ENCODE measurements at regions not wholly inside any gene's neighbourhood (a gene's known extent, or its start where the extent isn't known, plus 50 kb on each side); places are given as distances from the start of the nearest gene placed in this dataset.
A peak's percentile ranks its signal among the peaks of the same experiment; 100 is the strongest.

DNA sequence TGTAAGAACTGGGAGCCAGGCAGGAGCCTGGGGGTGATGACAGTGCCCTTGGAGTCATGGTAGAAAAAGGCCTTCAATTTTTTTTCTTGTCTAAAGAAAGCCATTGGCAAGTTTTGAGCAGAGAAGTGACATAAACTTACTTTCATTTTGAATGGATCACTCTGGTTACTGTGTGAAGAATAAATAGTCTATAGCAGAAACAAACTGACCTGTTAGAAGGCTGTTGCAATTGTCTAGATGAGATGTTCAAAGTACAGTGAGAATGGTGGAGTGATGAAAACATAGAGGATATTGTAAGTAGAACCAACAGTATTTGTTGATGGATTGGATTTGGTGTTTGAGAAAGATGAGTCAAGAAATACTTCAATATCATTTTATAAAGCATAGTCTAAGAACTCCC, 439.9 kb downstream of the TBL1XR1 start:
- 0 out of 2 replicates have a peak, but pooled peaks have one; percentile 11 for TF ChIP-seq CEBPB (IDR thresholded peaks at IDR 0.05; ENCODE audit: borderline replicate concordance, low read depth, low read length)
- TF ChIP-seq FLYWCH1 (CRISPR knock-in tag; IDR thresholded peaks at IDR 0.05), result no peak
- no peak overlapping the region for H3K4me3 ChIP-seq (replicated peaks in 1 of 3; ENCODE audit: insufficient read depth in 1 of 3, low read depth in 2 of 3, low read length in 3 of 3)
- no peaks in the 10 kb centered on the region for H3K79me2 ChIP-seq (ENCODE audit: insufficient read depth, low read length)
- in situ Hi-C loops (cut with HindIII; ENCODE audit: extremely low pct_ligation_motif_present, low pct_unique_long_range_greater_than_20kb), result no loop called here
- POLR2A ChIA-PET, result no interaction called here
- no peaks in the 10 kb centered on the region for H3K9me3 ChIP-seq (ENCODE audit: low read length)
- FAIRE-seq (no peak), ATAC-seq (peak; percentile 52; the same call in 1 of the 3 replicates), DNase-seq (ENCODE audit: low spot score) (no peak)
- H3K4me2 ChIP-seq (ENCODE audit: low read depth, low read length), result no peak overlapping the region; the same call in 1 of the 2 replicates
- no peaks in the 10 kb centered on the region for H3K27me3 ChIP-seq (ENCODE audit: control insufficient read depth in 1 of 2, insufficient read depth in 2 of 2, low read length in 2 of 2)
- BruUV-seq (replicated peaks), result no TSS peak
- CTCF ChIA-PET (ENCODE audit: low intra/inter-chr PET ratio, low total read pairs), result no interaction called here
- H3K9ac ChIP-seq (ENCODE audit: insufficient read depth, low read depth, low read length), result no peak overlapping the region
- H3K36me3 ChIP-seq (replicated peaks in 1 of 2; ENCODE audit: control insufficient read depth in 1 of 2, insufficient read depth in 2 of 2, low read length in 2 of 2), result no peaks in the 10 kb centered on the region
- intact Hi-C loops (cut with micrococcal nuclease; ENCODE audit: unreplicated experiment), result no loop called here
- H3K27ac ChIP-seq (ENCODE audit: extremely low read length, insufficient read depth, low read length), result no peak overlapping the region
- no peaks in the 10 kb centered on the region for H3K4me1 ChIP-seq (ENCODE audit: insufficient read depth, low read length)
- H4K20me1 ChIP-seq (ENCODE audit: insufficient read depth, low read length), result no peaks in the 10 kb centered on the region
- no peak overlapping the region for H2AFZ ChIP-seq (ENCODE audit: low read length)

DNA sequence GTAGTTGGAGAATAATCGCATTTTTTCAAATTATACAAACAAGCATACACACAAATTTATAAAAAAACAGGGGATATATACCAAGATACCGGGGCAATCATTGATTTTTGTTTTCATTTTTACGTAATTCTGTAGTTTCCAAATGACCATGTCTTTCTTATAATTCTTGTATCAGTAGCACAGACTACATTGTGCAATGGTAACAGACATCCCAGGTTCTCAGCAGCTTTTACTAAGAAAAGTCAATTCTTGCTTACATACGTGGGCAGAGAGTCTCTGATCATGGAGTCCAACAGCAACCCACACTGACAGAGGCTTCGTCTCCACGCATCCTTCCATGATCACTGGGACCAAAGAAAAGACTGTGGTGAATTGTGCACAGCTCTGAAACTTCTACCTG, 441.3 kb downstream of the TBL1XR1 start:
- no peak for FAIRE-seq
- Histone ChIP-seq H3K27me3 (ENCODE audit: control insufficient read depth in 1 of 2, insufficient read depth in 2 of 2, low read length in 2 of 2) (no peaks in the 10 kb centered on the region), H3K9ac (ENCODE audit: insufficient read depth, low read depth, low read length) (no peak overlapping the region), H3K79me2 (ENCODE audit: insufficient read depth, low read length) (no peaks in the 10 kb centered on the region), H3K4me2 (ENCODE audit: low read depth, low read length) (no peak overlapping the region), H3K4me3 (replicated peaks in 1 of 3; ENCODE audit: insufficient read depth in 1 of 3, low read depth in 2 of 3, low read length in 3 of 3) (no peak overlapping the region), H4K20me1 (ENCODE audit: insufficient read depth, low read length) (no peaks in the 10 kb centered on the region), H2AFZ (ENCODE audit: low read length) (no peak overlapping the region), H3K4me1 (ENCODE audit: insufficient read depth, low read length) (no peaks in the 10 kb centered on the region), H3K9me3 (ENCODE audit: low read length) (no peaks in the 10 kb centered on the region), H3K36me3 (replicated peaks in 1 of 2; ENCODE audit: control insufficient read depth in 1 of 2, insufficient read depth in 2 of 2, low read length in 2 of 2) (no peaks in the 10 kb centered on the region), H3K27ac (ENCODE audit: extremely low read length, insufficient read depth, low read length) (no peak overlapping the region)
- in situ Hi-C loops (cut with HindIII; ENCODE audit: extremely low pct_ligation_motif_present, low pct_unique_long_range_greater_than_20kb) (no loop called here), intact Hi-C loops (cut with micrococcal nuclease; ENCODE audit: unreplicated experiment) (no loop called here)
- DNase-seq (ENCODE audit: low spot score), result no peak
- POLR2A ChIA-PET, result no interaction called here
- no TSS peak for BruUV-seq (replicated peaks)
- CTCF ChIA-PET (ENCODE audit: low intra/inter-chr PET ratio, low total read pairs), result no interaction called here
- WGBS (ENCODE audit: low lambda C conversion rate), result 31% methylated on average over 6 of the region's 6 CpGs
- TF ChIP-seq ZBTB3 (CRISPR knock-in tag; IDR thresholded peaks at IDR 0.05; ENCODE audit: borderline replicate concordance, low read depth), result no peak
- TF ChIP-seq, protein P1, sequence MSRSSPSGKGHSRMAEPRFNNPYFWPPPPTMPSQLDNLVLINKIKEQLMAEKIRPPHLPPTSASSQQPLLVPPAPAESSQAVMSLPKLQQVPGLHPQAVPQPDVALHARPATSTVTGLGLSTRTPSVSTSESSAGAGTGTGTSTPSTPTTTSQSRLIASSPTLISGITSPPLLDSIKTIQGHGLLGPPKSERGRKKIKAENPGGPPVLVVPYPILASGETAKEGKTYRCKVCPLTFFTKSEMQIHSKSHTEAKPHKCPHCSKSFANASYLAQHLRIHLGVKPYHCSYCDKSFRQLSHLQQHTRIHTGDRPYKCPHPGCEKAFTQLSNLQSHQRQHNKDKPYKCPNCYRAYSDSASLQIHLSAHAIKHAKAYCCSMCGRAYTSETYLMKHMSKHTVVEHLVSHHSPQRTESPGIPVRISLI (CRISPR knock-in tag; IDR thresholded peaks at IDR 0.05; ENCODE audit: borderline replicate concordance), result no peak
- TF ChIP-seq EP300 (IDR thresholded peaks at IDR 0.05; ENCODE audit: low read depth in 2 of 2, low read length in 2 of 2), result no peak
- TF ChIP-seq EP300 (CRISPR knock-in tag; IDR thresholded peaks at IDR 0.05; ENCODE audit: borderline replicate concordance), result no peak
- TF ChIP-seq, protein P2, sequence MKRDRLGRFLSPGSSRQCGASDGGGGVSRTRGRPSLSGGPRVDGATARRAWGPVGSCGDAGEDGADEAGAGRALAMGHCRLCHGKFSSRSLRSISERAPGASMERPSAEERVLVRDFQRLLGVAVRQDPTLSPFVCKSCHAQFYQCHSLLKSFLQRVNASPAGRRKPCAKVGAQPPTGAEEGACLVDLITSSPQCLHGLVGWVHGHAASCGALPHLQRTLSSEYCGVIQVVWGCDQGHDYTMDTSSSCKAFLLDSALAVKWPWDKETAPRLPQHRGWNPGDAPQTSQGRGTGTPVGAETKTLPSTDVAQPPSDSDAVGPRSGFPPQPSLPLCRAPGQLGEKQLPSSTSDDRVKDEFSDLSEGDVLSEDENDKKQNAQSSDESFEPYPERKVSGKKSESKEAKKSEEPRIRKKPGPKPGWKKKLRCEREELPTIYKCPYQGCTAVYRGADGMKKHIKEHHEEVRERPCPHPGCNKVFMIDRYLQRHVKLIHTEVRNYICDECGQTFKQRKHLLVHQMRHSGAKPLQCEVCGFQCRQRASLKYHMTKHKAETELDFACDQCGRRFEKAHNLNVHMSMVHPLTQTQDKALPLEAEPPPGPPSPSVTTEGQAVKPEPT (CRISPR knock-in tag; IDR thresholded peaks at IDR 0.05; ENCODE audit: low read depth), result no peak
- no peak for TF ChIP-seq SNRNP70 (IDR thresholded peaks at IDR 0.05; ENCODE audit: low read depth, low read length)
- no peak for TF ChIP-seq ZNF75D (CRISPR knock-in tag; IDR thresholded peaks at IDR 0.05; ENCODE audit: borderline replicate concordance)
- no peak for TF ChIP-seq MIER2 (CRISPR knock-in tag; IDR thresholded peaks at IDR 0.05)
- TF ChIP-seq ZMAT3 (CRISPR knock-in tag; conservative IDR thresholded peaks at IDR 0.05), result no peak
- no peak for TF ChIP-seq ZNF546 (CRISPR knock-in tag; conservative IDR thresholded peaks at IDR 0.05)
- TF ChIP-seq TMF1 (CRISPR knock-in tag; IDR thresholded peaks at IDR 0.05; ENCODE audit: low read depth), result no peak
- TF ChIP-seq ZEB1 (IDR thresholded peaks at IDR 0.05; ENCODE audit: insufficient replicate concordance, low read depth), result no peak
- no peak for TF ChIP-seq TOPORS (CRISPR knock-in tag; IDR thresholded peaks at IDR 0.05)
- no peak for TF ChIP-seq ZNF558 (CRISPR knock-in tag; IDR thresholded peaks at IDR 0.05; ENCODE audit: borderline replicate concordance)
- no peak for TF ChIP-seq RORA (CRISPR knock-in tag; IDR thresholded peaks at IDR 0.05)
- no peak for TF ChIP-seq SOX6 (IDR thresholded peaks at IDR 0.05)
- TF ChIP-seq SOX6 (CRISPR knock-in tag; IDR thresholded peaks at IDR 0.05), result no peak
- ATAC-seq, result no peak
